ENCODE measurements at regions not wholly inside any gene's neighbourhood (a gene's known extent, or its start where the extent isn't known, plus 50 kb on each side); places are given as distances from the start of the nearest gene placed in this dataset.
A peak's percentile ranks its signal among the peaks of the same experiment; 100 is the strongest.

DNA sequence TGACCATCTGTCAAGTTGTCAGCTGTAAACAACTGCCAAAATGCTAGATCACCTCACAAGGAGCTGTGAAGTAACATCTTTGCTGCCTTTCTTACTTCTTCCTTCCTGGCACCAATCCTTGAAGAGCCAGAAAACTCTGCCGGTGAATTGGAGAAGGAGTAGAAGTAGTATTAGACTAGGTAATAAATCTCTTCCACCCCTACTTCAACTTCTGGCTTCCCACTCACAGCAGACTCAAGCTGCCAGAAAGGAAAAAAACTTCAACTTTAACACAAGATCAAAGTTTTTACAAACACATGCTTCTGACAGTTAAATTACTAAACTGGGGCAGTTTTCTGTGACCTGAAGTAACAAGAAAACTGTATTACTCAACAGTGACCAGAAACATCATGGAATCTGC lies 164.7 kb upstream of the SLC7A11 start:
- CTCF ChIA-PET, result no interaction called here
- no peak for TF ChIP-seq GATA2 (IDR thresholded peaks at IDR 0.05; ENCODE audit: insufficient read depth, insufficient read length, low read depth, low read length)
- TF ChIP-seq JUN (IDR thresholded peaks at IDR 0.05; ENCODE audit: borderline replicate concordance, insufficient read depth, insufficient read length, low read depth), result no peak
- TF ChIP-seq, protein P1, sequence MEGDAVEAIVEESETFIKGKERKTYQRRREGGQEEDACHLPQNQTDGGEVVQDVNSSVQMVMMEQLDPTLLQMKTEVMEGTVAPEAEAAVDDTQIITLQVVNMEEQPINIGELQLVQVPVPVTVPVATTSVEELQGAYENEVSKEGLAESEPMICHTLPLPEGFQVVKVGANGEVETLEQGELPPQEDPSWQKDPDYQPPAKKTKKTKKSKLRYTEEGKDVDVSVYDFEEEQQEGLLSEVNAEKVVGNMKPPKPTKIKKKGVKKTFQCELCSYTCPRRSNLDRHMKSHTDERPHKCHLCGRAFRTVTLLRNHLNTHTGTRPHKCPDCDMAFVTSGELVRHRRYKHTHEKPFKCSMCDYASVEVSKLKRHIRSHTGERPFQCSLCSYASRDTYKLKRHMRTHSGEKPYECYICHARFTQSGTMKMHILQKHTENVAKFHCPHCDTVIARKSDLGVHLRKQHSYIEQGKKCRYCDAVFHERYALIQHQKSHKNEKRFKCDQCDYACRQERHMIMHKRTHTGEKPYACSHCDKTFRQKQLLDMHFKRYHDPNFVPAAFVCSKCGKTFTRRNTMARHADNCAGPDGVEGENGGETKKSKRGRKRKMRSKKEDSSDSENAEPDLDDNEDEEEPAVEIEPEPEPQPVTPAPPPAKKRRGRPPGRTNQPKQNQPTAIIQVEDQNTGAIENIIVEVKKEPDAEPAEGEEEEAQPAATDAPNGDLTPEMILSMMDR (IDR thresholded peaks at IDR 0.05; ENCODE audit: extremely low read depth in 1 of 2, insufficient read depth in 1 of 2, low read depth in 1 of 2, low read length in 2 of 2), result no peak
- TF ChIP-seq EZH2 (IDR thresholded peaks at IDR 0.05; ENCODE audit: borderline replicate concordance, low read depth, low read length, severe bottlenecking), result no peak
- no peak for TF ChIP-seq MYC (IDR thresholded peaks at IDR 0.05; ENCODE audit: low read depth, low read length)
- TF ChIP-seq POLR2AphosphoS5 (IDR thresholded peaks at IDR 0.05; ENCODE audit: insufficient read depth, low read depth, low read length), result no peak
- TF ChIP-seq POLR2A (IDR thresholded peaks at IDR 0.05; ENCODE audit: low read depth, low read length), result no peak
- no peak for TF ChIP-seq FOS (IDR thresholded peaks at IDR 0.05; ENCODE audit: borderline replicate concordance, insufficient read depth, low read length)
- TF ChIP-seq, protein P2, sequence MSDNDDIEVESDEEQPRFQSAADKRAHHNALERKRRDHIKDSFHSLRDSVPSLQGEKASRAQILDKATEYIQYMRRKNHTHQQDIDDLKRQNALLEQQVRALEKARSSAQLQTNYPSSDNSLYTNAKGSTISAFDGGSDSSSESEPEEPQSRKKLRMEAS (IDR thresholded peaks at IDR 0.05; ENCODE audit: insufficient read depth, insufficient read length), result no peak
- H3K4me1 ChIP-seq (ENCODE audit: control insufficient read depth, extremely low read depth, insufficient read depth, low read length), result no peaks in the 10 kb centered on the region
- intact Hi-C loops (cut with micrococcal nuclease) (no loop called here), dilution Hi-C loops (cut with MboI; ENCODE audit: extremely low pct_ligation_motif_present, low sequenced_read_pairs) (no loop called here)
- H3K27ac ChIP-seq (ENCODE audit: insufficient read depth, low read depth, low read length), result no peak overlapping the region
- no peaks in the 10 kb centered on the region for H4K20me1 ChIP-seq (replicated peaks; ENCODE audit: control insufficient read depth, extremely low read depth, insufficient read depth, low read length)
- H3K27me3 ChIP-seq (ENCODE audit: control insufficient read depth in 2 of 2, insufficient read depth in 2 of 2, low read length in 2 of 2), result no peaks in the 10 kb centered on the region
- BruUV-seq (replicated peaks), result no TSS peak
- H3K36me3 ChIP-seq (ENCODE audit: control insufficient read depth in 2 of 2, extremely low read depth in 1 of 2, insufficient read depth in 2 of 2, low read length in 2 of 2), result no peaks in the 10 kb centered on the region
- H3K4me2 ChIP-seq (ENCODE audit: insufficient read depth, low read length), result no peak overlapping the region
- no peak for DNase-seq (ENCODE audit: low read depth, low spot score)
- H2AFZ ChIP-seq (ENCODE audit: low read depth, low read length), result peak overlapping the region; percentile 40
- no peak overlapping the region for H3K4me3 ChIP-seq (replicated peaks in 1 of 3; ENCODE audit: insufficient read depth in 1 of 3, low read depth in 1 of 3, low read length in 3 of 3)
- POLR2A ChIA-PET, result no interaction called here
- no peak overlapping the region for H3K9ac ChIP-seq (replicated peaks; ENCODE audit: extremely low read depth, insufficient read depth, low read length)
- no peaks in the 10 kb centered on the region for H3K9me3 ChIP-seq (replicated peaks; ENCODE audit: control insufficient read depth, insufficient read depth, low read length)
- no peaks in the 10 kb centered on the region for H3K9me1 ChIP-seq (replicated peaks; ENCODE audit: control insufficient read depth, extremely low read depth, insufficient read depth, low read length)
- FAIRE-seq, result no peak
- no peaks in the 10 kb centered on the region for H3K79me2 ChIP-seq (ENCODE audit: control insufficient read depth, insufficient read depth, low read length)
